Osteocyte (in vitro differentiated cells): ENCODE measurements at regions not wholly inside any gene's neighbourhood (a gene's known extent, or its start where the extent isn't known, plus 50 kb on each side); places are given as distances from the start of the nearest gene placed in this dataset.
A peak's percentile ranks its signal among the peaks of the same experiment; 100 is the strongest.

ENCODE experiments used
- DNase-seq: peaks from one replicate; pipeline ENCODE4 v3.0.0; 2021; ENCODE audit warnings: mixed read lengths; ENCODE audit not compliant: unreplicated experiment; ENCODE audit errors: extremely low spot score
- H3K27ac Mint-ChIP-seq: one replicate; pipeline ENCODE4 v1.8.0; 2021; ENCODE audit warnings: mild to moderate bottlenecking, mixed read lengths; ENCODE audit not compliant: unreplicated experiment
- H3K27me3 Mint-ChIP-seq: one replicate; pipeline ENCODE4 v1.8.0; 2021; ENCODE audit warnings: mixed read lengths; ENCODE audit not compliant: unreplicated experiment
- H3K36me3 Mint-ChIP-seq: one replicate; pipeline ENCODE4 v1.8.0; 2021; ENCODE audit warnings: mixed read lengths; ENCODE audit not compliant: unreplicated experiment
- H3K4me1 Mint-ChIP-seq: one replicate; pipeline ENCODE4 v1.8.0; 2021; ENCODE audit warnings: mixed read lengths; ENCODE audit not compliant: unreplicated experiment
- H3K4me3 Mint-ChIP-seq: one replicate; pipeline ENCODE4 v1.8.0; 2021; ENCODE audit warnings: mild to moderate bottlenecking, moderate library complexity, mixed read lengths; ENCODE audit not compliant: unreplicated experiment
- H3K9me3 Mint-ChIP-seq: one replicate; pipeline ENCODE4 v1.8.0; 2021; ENCODE audit warnings: mixed read lengths; ENCODE audit not compliant: unreplicated experiment
- CTCF ChIP-seq: fragments of 200-600 bp; sonication (generic); IDR thresholded peaks from 2 replicates; pipeline ENCODE4 v1.5.0; 2021; ENCODE audit warnings: antibody characterized with exemption, mild to moderate bottlenecking, moderate library complexity

GRCh38 chr13:74795526-74795925 lies 661.3 kb upstream of the KLF12 start:
- Mint-ChIP-seq H3K4me1 (peaks cover 2% of the 10 kb centered on the region), H3K4me3 (no peak overlapping the region), H3K27ac (no peak overlapping the region), H3K36me3 (peaks cover 5% of the 10 kb centered on the region), H3K9me3 (peaks cover 27% of the 10 kb centered on the region), H3K27me3 (no peaks in the 10 kb centered on the region)
- DNase-seq, result no peak
- TF ChIP-seq CTCF, result no peak

- Mint-ChIP-seq H3K27me3 (no peaks in the 10 kb centered on the region), H3K4me3 (no peak overlapping the region), H3K36me3 (peaks cover 5% of the 10 kb centered on the region), H3K9me3 (peaks cover 32% of the 10 kb centered on the region), H3K27ac (no peak overlapping the region), H3K4me1 (peaks cover 2% of the 10 kb centered on the region)
- no peak for DNase-seq
- peak; percentile 14 for TF ChIP-seq CTCF
These were observed 660.4 kb upstream of the KLF12 start for GRCh38 chr13:74794582-74794981.

- no peak for TF ChIP-seq CTCF
- Mint-ChIP-seq H3K4me1 (peaks cover 2% of the 10 kb centered on the region), H3K9me3 (peaks cover 32% of the 10 kb centered on the region), H3K4me3 (no peak overlapping the region), H3K36me3 (peaks cover 5% of the 10 kb centered on the region), H3K27me3 (no peaks in the 10 kb centered on the region), H3K27ac (no peak overlapping the region)
- no peak for DNase-seq
These were observed 659.9 kb upstream of the KLF12 start for GRCh38 chr13:74794147-74794546.

GRCh38 chr13:74784959-74785358 lies 650.8 kb upstream of the KLF12 start:
- H3K4me1 Mint-ChIP-seq, result peaks cover 32% of the 10 kb centered on the region
- H3K36me3 Mint-ChIP-seq, result no peaks in the 10 kb centered on the region
- no peak overlapping the region for H3K4me3 Mint-ChIP-seq
- H3K27ac Mint-ChIP-seq, result peak overlapping the region; percentile 40
- no peaks in the 10 kb centered on the region for H3K27me3 Mint-ChIP-seq
- no peaks in the 10 kb centered on the region for H3K9me3 Mint-ChIP-seq
- DNase-seq, result no peak
- TF ChIP-seq CTCF, result no peak

GRCh38 chr13:74778946-74779345 lies 644.7 kb upstream of the KLF12 start:
- Mint-ChIP-seq H3K36me3 (no peaks in the 10 kb centered on the region), H3K4me1 (peaks cover 16% of the 10 kb centered on the region), H3K27me3 (no peaks in the 10 kb centered on the region), H3K27ac (no peak overlapping the region), H3K4me3 (no peak overlapping the region), H3K9me3 (no peaks in the 10 kb centered on the region)
- no peak for TF ChIP-seq CTCF
- no peak for DNase-seq
